Retinal pigment epithelial cell (primary cell): ENCODE measurements at regions not wholly inside any gene's neighbourhood (a gene's known extent, or its start where the extent isn't known, plus 50 kb on each side); places are given as distances from the start of the nearest gene placed in this dataset.

Source experiments
- DNase-seq: peaks from one replicate; pipeline ENCODE4 v3.0.0-alpha.2; 2010; ENCODE audit warnings: low read depth
- H3K4me3 ChIP-seq: 2 replicates; pipeline ENCODE4 v1.5.1; 2011; ENCODE audit warnings: mild to moderate bottlenecking, low read length, control low read depth, moderate library complexity
- TF ChIP-seq, protein P1 (sequence below): conservative IDR thresholded peaks from 2 replicates; pipeline ENCODE4 v1.5.1; 2011; ENCODE audit warnings: low read depth, low read length, control low read depth, inconsistent platforms

- H3K4me3 ChIP-seq, result no peak overlapping the region
- no peak for DNase-seq
- TF ChIP-seq, protein P1, sequence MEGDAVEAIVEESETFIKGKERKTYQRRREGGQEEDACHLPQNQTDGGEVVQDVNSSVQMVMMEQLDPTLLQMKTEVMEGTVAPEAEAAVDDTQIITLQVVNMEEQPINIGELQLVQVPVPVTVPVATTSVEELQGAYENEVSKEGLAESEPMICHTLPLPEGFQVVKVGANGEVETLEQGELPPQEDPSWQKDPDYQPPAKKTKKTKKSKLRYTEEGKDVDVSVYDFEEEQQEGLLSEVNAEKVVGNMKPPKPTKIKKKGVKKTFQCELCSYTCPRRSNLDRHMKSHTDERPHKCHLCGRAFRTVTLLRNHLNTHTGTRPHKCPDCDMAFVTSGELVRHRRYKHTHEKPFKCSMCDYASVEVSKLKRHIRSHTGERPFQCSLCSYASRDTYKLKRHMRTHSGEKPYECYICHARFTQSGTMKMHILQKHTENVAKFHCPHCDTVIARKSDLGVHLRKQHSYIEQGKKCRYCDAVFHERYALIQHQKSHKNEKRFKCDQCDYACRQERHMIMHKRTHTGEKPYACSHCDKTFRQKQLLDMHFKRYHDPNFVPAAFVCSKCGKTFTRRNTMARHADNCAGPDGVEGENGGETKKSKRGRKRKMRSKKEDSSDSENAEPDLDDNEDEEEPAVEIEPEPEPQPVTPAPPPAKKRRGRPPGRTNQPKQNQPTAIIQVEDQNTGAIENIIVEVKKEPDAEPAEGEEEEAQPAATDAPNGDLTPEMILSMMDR, result no peak
Measured at GRCh38 chr10:65010845-65011244, 1489.6 kb downstream of the REEP3 start.

DNA sequence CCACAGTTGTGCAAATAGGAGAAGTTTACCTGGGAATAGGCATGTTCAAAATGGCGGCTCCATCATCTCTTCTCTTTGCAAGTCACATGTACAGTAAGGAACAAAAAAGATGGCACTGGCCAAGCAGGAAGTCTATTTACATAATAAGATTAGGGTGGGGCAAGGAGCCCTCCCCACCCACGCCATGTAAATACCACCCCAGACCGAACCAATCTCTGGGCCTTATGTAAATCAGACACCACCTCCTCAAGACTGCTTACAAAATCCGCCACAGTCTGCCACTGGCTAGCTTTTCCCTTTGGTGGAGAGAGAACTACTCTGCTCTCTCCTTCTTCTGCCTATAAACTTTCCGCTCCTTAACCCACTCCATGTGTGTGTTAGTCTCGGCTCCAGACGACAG lies 1496.3 kb downstream of the REEP3 start:
- H3K4me3 ChIP-seq, result no peak overlapping the region
- DNase-seq, result no peak
- TF ChIP-seq, protein P1, result no peak

GRCh38 chr10:65024886-65025285 lies 1503.7 kb downstream of the REEP3 start:
- no peak overlapping the region for H3K4me3 ChIP-seq
- TF ChIP-seq, protein P1, result no peak
- no peak for DNase-seq

GRCh38 chr10:65030263-65030662 lies 1509.1 kb downstream of the REEP3 start:
- DNase-seq, result no peak
- no peak overlapping the region for H3K4me3 ChIP-seq
- TF ChIP-seq, protein P1, result no peak

DNA sequence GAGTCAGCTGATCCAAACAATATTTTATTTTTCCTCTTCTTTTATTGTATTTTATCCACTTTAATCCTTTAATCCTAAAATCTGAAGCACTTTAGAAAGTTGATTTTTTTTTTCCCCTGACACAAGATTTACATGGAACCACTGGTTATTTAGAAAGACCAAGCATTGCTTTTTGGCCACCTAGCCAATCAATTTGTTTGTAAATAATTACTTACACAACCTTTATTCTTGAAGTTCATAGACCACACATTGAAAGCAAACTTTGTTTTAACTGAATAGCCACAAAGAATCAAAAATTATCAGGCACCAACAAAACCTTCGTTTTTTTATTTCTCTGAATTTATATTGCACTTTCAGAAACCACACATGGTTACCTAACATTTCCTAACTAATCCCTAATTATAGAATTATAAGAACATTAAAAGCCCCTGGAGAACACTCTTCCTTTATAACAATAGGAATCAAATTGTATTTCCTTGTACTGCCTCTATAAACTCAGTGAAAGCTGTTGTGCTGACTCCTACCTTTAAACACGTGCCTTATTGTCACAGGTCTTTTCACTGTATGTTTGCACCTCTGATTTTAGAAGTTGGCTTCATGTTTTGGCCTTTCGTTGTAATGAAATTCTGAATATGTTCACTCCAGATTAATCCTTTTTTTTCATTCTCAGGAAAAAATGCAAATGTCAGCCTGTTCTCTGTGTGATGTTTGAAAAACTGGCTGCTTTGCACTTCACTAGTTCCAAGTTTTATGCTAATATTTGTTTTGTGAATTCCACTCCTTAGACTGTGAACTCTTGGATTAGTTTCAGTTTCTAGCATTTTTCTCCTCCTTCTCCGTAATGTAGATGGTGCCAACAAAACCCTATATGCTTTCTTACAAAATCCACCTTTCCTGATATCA lies 1511.9 kb downstream of the REEP3 start:
- no peak for DNase-seq
- TF ChIP-seq, protein P1, result no peak

DNA sequence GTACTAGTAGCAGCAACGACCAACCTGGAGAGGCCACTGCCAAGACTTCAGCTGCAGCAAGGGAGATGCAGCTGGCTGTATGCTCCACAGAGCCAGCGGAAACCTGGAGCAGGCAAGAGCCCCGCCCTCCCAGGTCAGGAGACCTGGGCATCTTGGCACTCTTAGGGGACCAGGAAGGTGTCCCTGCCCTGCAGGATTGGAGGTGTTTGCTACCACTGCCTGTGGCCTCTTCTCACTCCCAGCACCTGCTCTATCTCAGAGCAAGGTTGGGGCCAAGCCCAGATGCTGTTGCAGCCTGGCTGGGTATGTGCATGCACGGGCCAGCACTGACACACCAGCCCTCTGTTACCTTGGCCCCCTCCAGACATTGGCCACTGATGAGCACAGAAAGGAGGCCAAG lies 1512.8 kb downstream of the REEP3 start:
- TF ChIP-seq, protein P1, result no peak
- DNase-seq, result no peak
- H3K4me3 ChIP-seq, result no peak overlapping the region

More for the DNA sequence above, 1511.9 kb downstream of the REEP3 start:
- H3K4me3 ChIP-seq, result no peak overlapping the region

GRCh38 chr10:65040796-65041195 lies 1519.6 kb downstream of the REEP3 start:
- no peak overlapping the region for H3K4me3 ChIP-seq
- TF ChIP-seq, protein P1, result no peak
- DNase-seq, result no peak
